ENCODE measurements at regions not wholly inside any gene's neighbourhood (a gene's known extent, or its start where the extent isn't known, plus 50 kb on each side); places are given as distances from the start of the nearest gene placed in this dataset.
"Not testable (repeated sequence)": the region's sequence is repeated elsewhere in the genome, so short reads cannot be mapped to it uniquely, and the experiment has no call there.

DNA sequence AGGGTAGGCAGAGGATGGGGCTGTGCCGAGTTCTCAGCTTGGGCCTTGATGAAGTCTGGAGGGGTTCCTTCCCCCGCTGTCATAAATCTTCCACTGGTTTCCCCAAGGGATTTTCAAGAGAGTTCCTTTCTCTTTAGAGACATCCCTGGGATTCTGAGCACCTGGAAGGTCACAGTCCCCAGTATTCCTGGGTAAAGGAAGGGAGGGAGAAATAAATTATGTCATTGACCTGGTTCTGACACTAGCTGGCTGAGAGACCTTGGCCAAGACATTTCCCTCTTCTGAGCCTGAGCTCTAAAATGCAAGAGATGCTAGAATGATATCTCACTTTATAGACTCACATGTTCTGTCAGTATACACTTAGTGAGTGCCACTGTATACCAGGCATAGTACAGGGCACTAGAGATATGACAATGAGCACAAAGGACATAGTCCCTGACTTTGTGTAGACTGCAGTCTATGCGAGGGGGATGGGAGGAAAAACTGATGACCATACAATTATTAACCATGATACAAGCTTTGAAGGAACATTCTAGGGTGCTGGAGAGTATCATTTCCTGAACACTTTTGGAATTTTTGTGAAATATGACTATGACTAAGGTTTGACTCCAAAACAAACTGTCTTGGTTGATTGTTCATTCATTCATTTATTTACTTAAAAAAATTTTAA lies 165.8 kb upstream of the JUN start:
- POLR2A ChIA-PET = interaction anchor here (0.5 to 1.0 kb wide), 2 partner anchors 196 to 398 kb away, joined by 3 to 4 read pairs; no protein-coding TSS in a partner anchor
- Mint-ChIP-seq H3K4me1 (ENCODE audit: insufficient read depth, unreplicated experiment) (no peaks in the 10 kb centered on the region), H3K36me3 (ENCODE audit: insufficient read depth, unreplicated experiment) (no peaks in the 10 kb centered on the region), H3K27me3 (ENCODE audit: insufficient read depth, unreplicated experiment) (no peaks in the 10 kb centered on the region), H3K27ac (ENCODE audit: low read depth, unreplicated experiment) (no peak overlapping the region), H3K4me3 (ENCODE audit: unreplicated experiment) (no peak overlapping the region), H3K9me3 (ENCODE audit: unreplicated experiment) (peaks cover 5% of the 10 kb centered on the region)
- BruUV-seq (replicated peaks) = no TSS peak
- TF ChIP-seq, protein P1, sequence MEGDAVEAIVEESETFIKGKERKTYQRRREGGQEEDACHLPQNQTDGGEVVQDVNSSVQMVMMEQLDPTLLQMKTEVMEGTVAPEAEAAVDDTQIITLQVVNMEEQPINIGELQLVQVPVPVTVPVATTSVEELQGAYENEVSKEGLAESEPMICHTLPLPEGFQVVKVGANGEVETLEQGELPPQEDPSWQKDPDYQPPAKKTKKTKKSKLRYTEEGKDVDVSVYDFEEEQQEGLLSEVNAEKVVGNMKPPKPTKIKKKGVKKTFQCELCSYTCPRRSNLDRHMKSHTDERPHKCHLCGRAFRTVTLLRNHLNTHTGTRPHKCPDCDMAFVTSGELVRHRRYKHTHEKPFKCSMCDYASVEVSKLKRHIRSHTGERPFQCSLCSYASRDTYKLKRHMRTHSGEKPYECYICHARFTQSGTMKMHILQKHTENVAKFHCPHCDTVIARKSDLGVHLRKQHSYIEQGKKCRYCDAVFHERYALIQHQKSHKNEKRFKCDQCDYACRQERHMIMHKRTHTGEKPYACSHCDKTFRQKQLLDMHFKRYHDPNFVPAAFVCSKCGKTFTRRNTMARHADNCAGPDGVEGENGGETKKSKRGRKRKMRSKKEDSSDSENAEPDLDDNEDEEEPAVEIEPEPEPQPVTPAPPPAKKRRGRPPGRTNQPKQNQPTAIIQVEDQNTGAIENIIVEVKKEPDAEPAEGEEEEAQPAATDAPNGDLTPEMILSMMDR (IDR thresholded peaks at IDR 0.05; ENCODE audit: unreplicated experiment) = no peak
- CTCF ChIA-PET = interaction anchor here (0.6 to 1.3 kb wide), 2 partner anchors 13 to 116 kb away, joined by 4 read pairs; no protein-coding TSS in a partner anchor
- intact Hi-C loops (cut with micrococcal nuclease) = no loop called here
- DNase-seq (ENCODE audit: unreplicated experiment) = no peak

DNA sequence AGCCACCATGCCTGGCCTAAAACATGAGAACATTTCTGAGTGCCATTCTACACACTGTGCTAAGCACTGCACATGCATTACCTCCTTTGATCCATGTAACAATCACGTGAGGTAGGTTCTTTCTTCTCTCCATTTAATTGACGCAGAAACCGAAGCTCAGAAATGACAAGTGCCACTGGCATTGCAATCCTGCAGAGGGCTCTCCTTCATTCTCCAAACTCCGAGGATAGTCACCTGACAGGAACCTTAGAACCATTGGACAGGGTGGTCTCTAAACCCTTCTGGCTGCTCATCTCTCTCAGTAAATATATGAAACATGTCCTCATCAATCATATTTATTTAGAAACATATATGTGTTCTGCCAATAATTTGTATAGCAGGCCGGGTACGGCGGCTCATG lies 167.1 kb upstream of the JUN start:
- intact Hi-C loops (cut with micrococcal nuclease) = no loop called here
- no TSS peak for BruUV-seq (replicated peaks)
- TF ChIP-seq, protein P1 (IDR thresholded peaks at IDR 0.05; ENCODE audit: unreplicated experiment) = no peak
- peaks cover 5% of the 10 kb centered on the region for H3K9me3 Mint-ChIP-seq (ENCODE audit: unreplicated experiment)
- no peaks in the 10 kb centered on the region for H3K27me3 Mint-ChIP-seq (ENCODE audit: insufficient read depth, unreplicated experiment)
- DNase-seq (ENCODE audit: unreplicated experiment) = no peak
- ChIA-PET POLR2A (no interaction called here), CTCF (interaction anchor here (0.8 kb wide), 1 partner anchor 17 kb away, joined by 3 read pairs; no protein-coding TSS in a partner anchor)
- peaks cover 6% of the 10 kb centered on the region for H3K4me1 Mint-ChIP-seq (ENCODE audit: insufficient read depth, unreplicated experiment)
- H3K36me3 Mint-ChIP-seq (ENCODE audit: insufficient read depth, unreplicated experiment) = no peaks in the 10 kb centered on the region
- H3K27ac Mint-ChIP-seq (ENCODE audit: low read depth, unreplicated experiment) = no peak overlapping the region
- no peak overlapping the region for H3K4me3 Mint-ChIP-seq (ENCODE audit: unreplicated experiment)

DNA sequence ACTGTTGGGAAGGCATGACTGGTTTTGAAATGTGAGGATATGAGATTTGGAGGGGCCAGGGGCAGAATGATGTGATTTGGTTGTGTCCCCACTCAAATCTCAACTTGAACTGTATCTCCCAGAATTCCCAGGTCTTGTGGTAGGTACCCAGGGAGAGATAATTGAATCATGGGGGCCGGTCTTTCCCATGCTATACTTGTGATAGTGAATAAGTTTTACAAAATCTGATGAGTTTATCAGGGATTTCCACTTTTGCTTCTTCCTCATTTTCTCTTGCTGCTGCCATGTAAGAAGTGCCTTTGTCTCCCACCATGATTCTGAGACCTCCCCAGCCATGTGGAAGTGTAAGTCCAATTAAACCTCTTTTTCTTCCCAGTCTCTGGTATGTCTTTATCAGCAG lies 170.1 kb upstream of the JUN start:
- H3K9me3 Mint-ChIP-seq (ENCODE audit: unreplicated experiment); H3K4me3 Mint-ChIP-seq (ENCODE audit: unreplicated experiment); H3K27me3 Mint-ChIP-seq (ENCODE audit: insufficient read depth, unreplicated experiment); CTCF ChIA-PET; H3K27ac Mint-ChIP-seq (ENCODE audit: low read depth, unreplicated experiment); DNase-seq (ENCODE audit: unreplicated experiment); intact Hi-C loops (cut with micrococcal nuclease); H3K36me3 Mint-ChIP-seq (ENCODE audit: insufficient read depth, unreplicated experiment); BruUV-seq (replicated peaks); H3K4me1 Mint-ChIP-seq (ENCODE audit: insufficient read depth, unreplicated experiment); POLR2A ChIA-PET: not testable (repeated sequence)

DNA sequence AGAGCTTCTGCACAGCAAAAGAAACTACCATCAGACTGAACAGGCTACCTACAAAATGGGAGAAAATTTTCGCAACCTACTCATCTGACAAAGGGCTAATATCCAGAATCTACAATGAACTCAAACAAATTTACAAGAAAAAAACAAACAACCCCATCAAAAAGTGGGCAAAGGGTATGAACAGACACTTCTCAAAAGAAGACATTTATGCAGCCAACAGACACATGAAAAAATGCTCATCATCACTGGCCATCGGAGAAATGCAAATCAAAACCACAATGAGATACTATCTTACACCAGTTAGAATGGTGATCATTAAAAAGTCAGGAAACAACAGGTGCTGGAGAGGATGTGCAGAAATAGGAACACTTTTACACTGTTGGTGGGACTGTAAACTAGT lies 179.4 kb upstream of the JUN start:
- intact Hi-C loops (cut with micrococcal nuclease); POLR2A ChIA-PET: not testable (repeated sequence)

DNA sequence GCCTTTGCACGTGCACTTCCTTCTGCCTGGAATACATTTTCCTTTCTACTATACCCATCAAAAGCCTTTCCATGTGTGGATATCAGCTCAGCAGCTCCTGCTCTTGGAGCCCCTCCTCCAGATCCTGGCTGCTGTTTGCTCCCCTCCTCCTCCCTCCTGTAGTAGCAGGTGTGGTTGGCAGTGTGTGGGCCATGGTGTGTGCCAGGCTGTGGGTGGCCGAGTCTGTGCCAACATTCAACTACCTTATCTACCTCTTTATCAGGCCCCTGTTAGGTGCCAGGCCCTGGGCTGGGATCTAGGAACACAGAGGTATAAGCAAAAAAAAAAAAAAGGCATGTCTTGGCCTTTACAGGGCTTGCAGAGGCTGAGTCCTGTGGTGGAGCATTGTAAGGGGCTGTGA lies 180.6 kb upstream of the JUN start:
- no TSS peak for BruUV-seq (replicated peaks)
- Mint-ChIP-seq H3K4me3 (ENCODE audit: unreplicated experiment) (no peak overlapping the region), H3K27ac (ENCODE audit: low read depth, unreplicated experiment) (no peak overlapping the region), H3K36me3 (ENCODE audit: insufficient read depth, unreplicated experiment) (no peaks in the 10 kb centered on the region), H3K27me3 (ENCODE audit: insufficient read depth, unreplicated experiment) (no peaks in the 10 kb centered on the region), H3K4me1 (ENCODE audit: insufficient read depth, unreplicated experiment) (no peaks in the 10 kb centered on the region), H3K9me3 (ENCODE audit: unreplicated experiment) (no peaks in the 10 kb centered on the region)
- no peak for DNase-seq (ENCODE audit: unreplicated experiment)
- TF ChIP-seq, protein P1 (IDR thresholded peaks at IDR 0.05; ENCODE audit: unreplicated experiment) = no peak
- CTCF ChIA-PET = no interaction called here
- POLR2A ChIA-PET = interaction anchor here (1.1 to 1.3 kb wide), 3 partner anchors 10 to 31 kb away, joined by 3 to 5 read pairs (median 4); no protein-coding TSS in a partner anchor
- intact Hi-C loops (cut with micrococcal nuclease) = no loop called here

More for the DNA sequence above, 179.4 kb upstream of the JUN start:
- H3K27me3 Mint-ChIP-seq (ENCODE audit: insufficient read depth, unreplicated experiment); H3K9me3 Mint-ChIP-seq (ENCODE audit: unreplicated experiment); H3K36me3 Mint-ChIP-seq (ENCODE audit: insufficient read depth, unreplicated experiment); H3K27ac Mint-ChIP-seq (ENCODE audit: low read depth, unreplicated experiment); CTCF ChIA-PET; H3K4me1 Mint-ChIP-seq (ENCODE audit: insufficient read depth, unreplicated experiment); BruUV-seq (replicated peaks); DNase-seq (ENCODE audit: unreplicated experiment); H3K4me3 Mint-ChIP-seq (ENCODE audit: unreplicated experiment): not testable (repeated sequence)
